H1 (cell line): ENCODE measurements at regions not wholly inside any gene's neighbourhood (a gene's known extent, or its start where the extent isn't known, plus 50 kb on each side); places are given as distances from the start of the nearest gene placed in this dataset.

Experiments used
- CTCF ChIA-PET: fragments of 300-600 bp; sonication (Branson Sonifier 250); formaldehyde crosslinking; loops from one replicate; lab custom pipeline; 2021; ENCODE audit not compliant: partially characterized antibody; lab: Charles Lee
- POLR2A ChIA-PET: fragments of 300-600 bp; sonication (Branson Sonifier 250); formaldehyde crosslinking; loops from one replicate; lab custom pipeline; 2021; ENCODE audit warnings: inconsistent platforms; ENCODE audit not compliant: partially characterized antibody; lab: Charles Lee
- DNase-seq, 2 experiments: peaks; one replicate each; pipeline versions ENCODE4 v3.0.0 to v3.0.0-alpha.2; 2010 to 2022; ENCODE audit warnings: low spot score in 2 of 2, low read depth in 1 of 2, mixed read lengths in 1 of 2
- FAIRE-seq: peaks from 2 replicates; lab custom pipeline; 2011; peaks lifted over from hg19 to GRCh38; lab: Jason Lieb, UNC
- H2AFZ ChIP-seq: 2 replicates; pipeline ENCODE4 v1.8.1; 2012; ENCODE audit warnings: low read length, inconsistent platforms
- H2AK5ac ChIP-seq: 2 replicates; pipeline ENCODE4 v1.6.1; 2013; ENCODE audit warnings: low read depth, low read length
- H2BK120ac ChIP-seq: replicated peaks from 2 replicates; pipeline ENCODE3; 2013; ENCODE audit warnings: low read depth, low read length, inconsistent platforms
- H2BK12ac ChIP-seq: 2 replicates; pipeline ENCODE4 v1.6.1; 2013; ENCODE audit warnings: low read depth, low read length
- H2BK15ac ChIP-seq: 2 replicates; pipeline ENCODE4 v1.6.1; 2013; ENCODE audit warnings: low read length
- H2BK20ac ChIP-seq: 2 replicates; pipeline ENCODE4 v1.6.1; 2013; ENCODE audit warnings: low read length
- H2BK5ac ChIP-seq: 2 replicates; pipeline ENCODE4 v1.6.1; 2013; ENCODE audit warnings: low read depth, low read length
- H3K14ac ChIP-seq: 2 replicates; pipeline ENCODE4 v1.6.1; 2013; ENCODE audit warnings: inconsistent platforms; ENCODE audit not compliant: insufficient read length
- H3K18ac ChIP-seq: 2 replicates; pipeline ENCODE4 v1.6.1; 2013; ENCODE audit warnings: low read length; ENCODE audit errors: extremely low read depth
- H3K23ac ChIP-seq: 2 replicates; pipeline ENCODE4 v1.6.1; 2013; ENCODE audit warnings: inconsistent platforms; ENCODE audit not compliant: insufficient read length
- H3K23me2 ChIP-seq: 2 replicates; pipeline ENCODE4 v1.6.1; 2013; ENCODE audit warnings: low read depth, low read length
- H3K27ac ChIP-seq: 2 replicates; pipeline ENCODE4 v1.6.1; 2011; ENCODE audit warnings: low read depth, low read length, inconsistent platforms
- H3K27me3 ChIP-seq, 4 experiments: replicated peaks in 1 of 4; 1 replicate in 1 of 4; 2 replicates in 3 of 4; pipeline versions ENCODE4 v1.6.1 to v1.8.1; 2011 to 2013; ENCODE audit warnings: low read length in 3 of 4, mild to moderate bottlenecking in 3 of 4, inconsistent platforms in 2 of 4, mixed read lengths in 2 of 4, moderate library complexity in 1 of 4; ENCODE audit not compliant: control insufficient read depth in 3 of 4, insufficient read depth in 3 of 4; ENCODE audit errors: extremely low read depth in 1 of 4
- H3K36me3 ChIP-seq, 4 experiments: 2 replicates each; pipeline versions ENCODE4 v1.6.1 to v1.8.1; 2011 to 2013; ENCODE audit warnings: mild to moderate bottlenecking in 4 of 4, low read length in 3 of 4, moderate library complexity in 2 of 4, control low read depth in 1 of 4, inconsistent platforms in 1 of 4; ENCODE audit not compliant: insufficient read depth in 4 of 4, control insufficient read depth in 2 of 4
- H3K4ac ChIP-seq: replicated peaks from 2 replicates; pipeline ENCODE3; 2013; ENCODE audit warnings: low read length, low read depth, mixed read lengths, inconsistent platforms; ENCODE audit not compliant: insufficient read length
- H3K4me1 ChIP-seq, 4 experiments: replicated peaks in 1 of 4; 1 replicate in 1 of 4; 2 replicates in 3 of 4; pipeline versions ENCODE4 v1.6.1 to v1.8.1; 2011 to 2013; ENCODE audit warnings: low read length in 3 of 4, inconsistent platforms in 2 of 4, mixed read lengths in 1 of 4; ENCODE audit not compliant: insufficient read depth in 4 of 4, control insufficient read depth in 3 of 4
- H3K4me2 ChIP-seq, 2 experiments: 2 replicates each; pipeline versions ENCODE4 v1.6.1 to v1.8.1; 2011 to 2013; ENCODE audit warnings: low read depth in 2 of 2, low read length in 2 of 2, control low read depth in 1 of 2, inconsistent platforms in 1 of 2, mild to moderate bottlenecking in 1 of 2; ENCODE audit not compliant: insufficient read depth in 1 of 2
- H3K4me3 ChIP-seq, 4 experiments: fragments of 200-600, 300-600 bp in 1 of 4; sonication (generic), shearing (Covaris generic), sonication (Bioruptor Twin) in 1 of 4; 2 replicates each; pipeline versions ENCODE4 v1.5.1 to v1.8.1; 2011 to 2016; ENCODE audit warnings: low read length in 4 of 4, low read depth in 3 of 4, control low read depth in 2 of 4, inconsistent platforms in 2 of 4, mild to moderate bottlenecking in 2 of 4, mixed read lengths in 1 of 4, moderate library complexity in 1 of 4; ENCODE audit not compliant: insufficient read depth in 2 of 4; ENCODE audit errors: extremely low read depth in 1 of 4
- H3K56ac ChIP-seq: replicated peaks from 2 replicates; pipeline ENCODE3; 2013; ENCODE audit warnings: low read depth, mild to moderate bottlenecking, mixed read lengths, low read length, inconsistent platforms; ENCODE audit not compliant: insufficient read length
- H3K79me1 ChIP-seq: 2 replicates; pipeline ENCODE4 v1.6.1; 2013; ENCODE audit warnings: low read depth, low read length, control low read depth
- H3K79me2 ChIP-seq, 2 experiments: 2 replicates each; pipeline versions ENCODE4 v1.6.1 to v1.8.1; 2012 to 2013; ENCODE audit warnings: low read length in 2 of 2, mild to moderate bottlenecking in 2 of 2, inconsistent platforms in 1 of 2; ENCODE audit not compliant: insufficient read depth in 2 of 2, control insufficient read depth in 1 of 2
- H3K9ac ChIP-seq, 4 experiments: replicated peaks in 1 of 4; 1 replicate in 1 of 4; 2 replicates in 3 of 4; pipeline versions ENCODE4 v1.6.1 to v1.8.1; 2011 to 2013; ENCODE audit warnings: low read depth in 3 of 4, low read length in 3 of 4, control low read depth in 2 of 4, mild to moderate bottlenecking in 2 of 4, moderate library complexity in 2 of 4, inconsistent platforms in 1 of 4; ENCODE audit errors: extremely low read depth in 1 of 4
- H3K9me3 ChIP-seq, 2 experiments: 2 replicates each; pipeline versions ENCODE4 v1.6.1 to v1.8.1; 2012 to 2013; ENCODE audit warnings: mild to moderate bottlenecking in 2 of 2, moderate library complexity in 2 of 2, control low read depth in 1 of 2, inconsistent platforms in 1 of 2, low read depth in 1 of 2, low read length in 1 of 2, mixed read lengths in 1 of 2; ENCODE audit not compliant: insufficient read depth in 2 of 2
- H4K20me1 ChIP-seq, 2 experiments: replicated peaks in 1 of 2; 2 replicates each; pipeline versions ENCODE3 to v1.8.1; 2011 to 2013; ENCODE audit warnings: inconsistent platforms in 2 of 2, low read length in 2 of 2, mild to moderate bottlenecking in 1 of 2; ENCODE audit not compliant: insufficient read depth in 2 of 2, control insufficient read depth in 1 of 2
- H4K5ac ChIP-seq: 2 replicates; pipeline ENCODE4 v1.6.1; 2013; ENCODE audit warnings: low read length, low read depth, mixed read lengths, inconsistent platforms; ENCODE audit not compliant: insufficient read length
- H4K8ac ChIP-seq: 2 replicates; pipeline ENCODE4 v1.8.0; 2013; ENCODE audit warnings: mild to moderate bottlenecking, moderate library complexity, low read length, inconsistent platforms; ENCODE audit not compliant: insufficient read depth; ENCODE audit errors: extremely low read depth
- H4K91ac ChIP-seq: replicated peaks from 2 replicates; pipeline ENCODE3; 2013; ENCODE audit warnings: low read length, mixed read lengths, inconsistent platforms; ENCODE audit not compliant: insufficient read length
- CBX8 ChIP-seq: fragments of 300-800, 300-1000 bp; sonication (generic); IDR thresholded peaks from 2 replicates; pipeline ENCODE4 v1.7.1; 2016; ENCODE audit warnings: low read depth, low read length, borderline replicate concordance
- FOSL1 ChIP-seq: IDR thresholded peaks from 2 replicates; pipeline ENCODE4 v1.6.1; 2011; ENCODE audit warnings: mild to moderate bottlenecking, low read depth, low read length, moderate library complexity; ENCODE audit not compliant: insufficient read depth
- NANOG ChIP-seq: IDR thresholded peaks from 2 replicates; pipeline ENCODE4 v1.6.1; 2011; ENCODE audit warnings: low read length, low read depth, mild to moderate bottlenecking, inconsistent platforms; ENCODE audit not compliant: insufficient read depth, poor library complexity, severe bottlenecking
- TAF1 ChIP-seq: IDR thresholded peaks from 2 replicates; pipeline ENCODE4 v1.6.1; 2011; ENCODE audit warnings: mild to moderate bottlenecking, low read depth, low read length
- whole genome bisulfite sequencing, 2 experiments: shearing (Covaris generic) in 1 of 2; methylation state at CpG; one replicate each; pipeline versions ENCODE4 v1.1.6 to v1.1.7; 2013 to 2015; ENCODE audit warnings: low lambda C conversion rate in 2 of 2, mixed read lengths in 2 of 2, inconsistent platforms in 1 of 2, low coverage in 1 of 2, missing lambda C conversion rate in 1 of 2; ENCODE audit not compliant: insufficient replicate concordance in 2 of 2, insufficient coverage in 1 of 2, insufficient read length in 1 of 2; ENCODE audit errors: extremely low coverage in 1 of 2, missing lambda C conversion rate in 1 of 2; 5-methylcytosine and 5-hydroxymethylcytosine counted together

GRCh38 chr2:238710787-238711186, 137.1 kb upstream of the TWIST2 start:
- no peak overlapping the region for H3K18ac ChIP-seq
- H3K4me2 ChIP-seq, result no peak overlapping the region
- no peaks in the 10 kb centered on the region; a peak in 1 of 7 replicates for H3K4me1 ChIP-seq
- no peak overlapping the region for H2BK120ac ChIP-seq
- no peak overlapping the region for H2AK5ac ChIP-seq
- H2BK5ac ChIP-seq, result no peak overlapping the region
- no peaks in the 10 kb centered on the region; a peak in 1 of 7 replicates for H3K27me3 ChIP-seq
- no peak overlapping the region for H4K8ac ChIP-seq
- H4K91ac ChIP-seq, result no peak overlapping the region
- H3K9ac ChIP-seq, result no peak overlapping the region
- H3K79me1 ChIP-seq, result peaks cover 2% of the 10 kb centered on the region; the same call in 1 of the 2 replicates
- no peaks in the 10 kb centered on the region for H3K9me3 ChIP-seq
- H2BK15ac ChIP-seq, result no peak overlapping the region
- POLR2A ChIA-PET, result no interaction called here
- H3K14ac ChIP-seq, result no peak overlapping the region
- DNase-seq, result no peak
- peaks cover 0 to 9% of the 10 kb centered on the region in 2 experiments for H4K20me1 ChIP-seq
- H3K36me3 ChIP-seq, result no peaks in the 10 kb centered on the region
- no peak overlapping the region for H3K56ac ChIP-seq
- no peak overlapping the region for H3K23ac ChIP-seq
- H3K27ac ChIP-seq, result no peak overlapping the region
- WGBS, 2 experiments, result 90% methylated on average over 4 of the region's 4 CpGs; no CpG with 5 or more reads in 1 of the 2 experiments
- no peak for TF ChIP-seq NANOG
- no peak for TF ChIP-seq TAF1
- TF ChIP-seq CBX8, result no peak
- no peak for TF ChIP-seq FOSL1
- TF ChIP-seq, all 59 proteins: peak for 0
- no peak for FAIRE-seq
- Histone ChIP-seq H4K5ac (no peak overlapping the region), H3K4ac (no peak overlapping the region), H2BK12ac (no peak overlapping the region), H2AFZ (no peak overlapping the region), H3K23me2 (peaks cover 10% of the 10 kb centered on the region; the same call in 1 of the 2 replicates), H3K4me3 (no peak overlapping the region), H2BK20ac (no peak overlapping the region), H3K79me2 (no peaks in the 10 kb centered on the region)
- CTCF ChIA-PET, result no interaction called here
